Breast epithelium (tissue), 3 donors: ENCODE measurements at regions not wholly inside any gene's neighbourhood (a gene's known extent, or its start where the extent isn't known, plus 50 kb on each side); places are given as distances from the start of the nearest gene placed in this dataset.

Experiments
- POLR2A ChIP-seq: fragments of 450-650 bp; IDR thresholded peaks from one replicate; pipeline ENCODE4 v1.6.1; 2016; ENCODE audit warnings: antibody characterized with exemption, mild to moderate bottlenecking, moderate library complexity
- POLR2AphosphoS5 ChIP-seq, 3 donors: sonication (generic); formaldehyde crosslinking; IDR thresholded peaks; one replicate each; pipeline ENCODE4 v1.6.1; 2017; ENCODE audit warnings: antibody characterized with exemption in 3 of 3
- TF ChIP-seq, protein P1 (sequence below), 3 donors: fragments of 450-650 bp; IDR thresholded peaks; one replicate each; pipeline ENCODE4 v1.5.1; 2016 to 2017; ENCODE audit warnings: antibody characterized with exemption in 3 of 3, mild to moderate bottlenecking in 3 of 3, moderate library complexity in 3 of 3

DNA sequence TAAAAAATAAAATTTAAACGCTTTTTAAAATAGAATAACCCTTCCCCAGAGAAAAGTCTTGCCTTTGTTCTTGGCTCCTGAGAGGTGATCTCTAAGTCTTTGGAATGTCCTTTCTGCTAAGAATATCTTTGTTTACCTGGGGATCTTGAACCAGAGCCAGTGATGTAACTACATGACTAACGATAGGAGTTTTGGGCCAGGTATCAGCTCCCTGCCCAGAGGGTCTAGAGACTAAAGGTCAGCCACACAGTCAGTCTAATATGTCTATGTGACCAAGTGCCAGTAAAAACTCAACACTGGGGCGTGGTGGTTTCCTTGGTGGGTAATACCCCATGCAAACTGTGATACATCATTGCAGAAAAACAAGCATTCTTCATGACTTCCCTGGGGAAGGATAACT, 1351.9 kb upstream of the C9orf72 start:
- TF ChIP-seq, protein P1, sequence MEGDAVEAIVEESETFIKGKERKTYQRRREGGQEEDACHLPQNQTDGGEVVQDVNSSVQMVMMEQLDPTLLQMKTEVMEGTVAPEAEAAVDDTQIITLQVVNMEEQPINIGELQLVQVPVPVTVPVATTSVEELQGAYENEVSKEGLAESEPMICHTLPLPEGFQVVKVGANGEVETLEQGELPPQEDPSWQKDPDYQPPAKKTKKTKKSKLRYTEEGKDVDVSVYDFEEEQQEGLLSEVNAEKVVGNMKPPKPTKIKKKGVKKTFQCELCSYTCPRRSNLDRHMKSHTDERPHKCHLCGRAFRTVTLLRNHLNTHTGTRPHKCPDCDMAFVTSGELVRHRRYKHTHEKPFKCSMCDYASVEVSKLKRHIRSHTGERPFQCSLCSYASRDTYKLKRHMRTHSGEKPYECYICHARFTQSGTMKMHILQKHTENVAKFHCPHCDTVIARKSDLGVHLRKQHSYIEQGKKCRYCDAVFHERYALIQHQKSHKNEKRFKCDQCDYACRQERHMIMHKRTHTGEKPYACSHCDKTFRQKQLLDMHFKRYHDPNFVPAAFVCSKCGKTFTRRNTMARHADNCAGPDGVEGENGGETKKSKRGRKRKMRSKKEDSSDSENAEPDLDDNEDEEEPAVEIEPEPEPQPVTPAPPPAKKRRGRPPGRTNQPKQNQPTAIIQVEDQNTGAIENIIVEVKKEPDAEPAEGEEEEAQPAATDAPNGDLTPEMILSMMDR (IDR thresholded peaks at IDR 0.05) = no peak
- no peak for TF ChIP-seq POLR2A
- no peak for TF ChIP-seq POLR2AphosphoS5 (IDR thresholded peaks at IDR 0.05)
